ENCODE measurements at regions not wholly inside any gene's neighbourhood (a gene's known extent, or its start where the extent isn't known, plus 50 kb on each side); places are given as distances from the start of the nearest gene placed in this dataset.

GRCh38 chr13:111558700-111559088 lies 238.3 kb downstream of the TEX29 start:
- H3K4me3 ChIP-seq (ENCODE audit: low read depth, low read length), result no peak overlapping the region
- TF ChIP-seq CTCF (IDR thresholded peaks at IDR 0.05; ENCODE audit: low read depth, low read length), result no peak

GRCh38 chr13:111559612-111560403 lies 239.4 kb downstream of the TEX29 start:
- no peak for TF ChIP-seq CTCF (IDR thresholded peaks at IDR 0.05; ENCODE audit: low read depth, low read length)
- H3K4me3 ChIP-seq (ENCODE audit: low read depth, low read length), result no peak overlapping the region

- TF ChIP-seq CTCF (IDR thresholded peaks at IDR 0.05; ENCODE audit: low read depth, low read length), result no peak
These were observed 240.8 kb downstream of the TEX29 start for GRCh38 chr13:111561091-111561781.

GRCh38 chr13:111562716-111563115 lies 242.3 kb downstream of the TEX29 start:
- TF ChIP-seq CTCF (IDR thresholded peaks at IDR 0.05; ENCODE audit: low read depth, low read length), result no peak

More at GRCh38 chr13:111561091-111561781, 240.8 kb downstream of the TEX29 start:
- no peak overlapping the region for H3K4me3 ChIP-seq (ENCODE audit: low read depth, low read length)

GRCh38 chr13:111564606-111565005 lies 244.2 kb downstream of the TEX29 start:
- no peak for TF ChIP-seq CTCF (IDR thresholded peaks at IDR 0.05; ENCODE audit: low read depth, low read length)
- no peak overlapping the region for H3K4me3 ChIP-seq (ENCODE audit: low read depth, low read length)

More at GRCh38 chr13:111562716-111563115, 242.3 kb downstream of the TEX29 start:
- no peak overlapping the region for H3K4me3 ChIP-seq (ENCODE audit: low read depth, low read length)

- TF ChIP-seq CTCF (IDR thresholded peaks at IDR 0.05; ENCODE audit: low read depth, low read length), result no peak
- no peak overlapping the region for H3K4me3 ChIP-seq (ENCODE audit: low read depth, low read length)
These were observed 245.0 kb downstream of the TEX29 start for GRCh38 chr13:111565400-111565799.

GRCh38 chr13:111566567-111566966 lies 246.1 kb downstream of the TEX29 start:
- no peak for TF ChIP-seq CTCF (IDR thresholded peaks at IDR 0.05; ENCODE audit: low read depth, low read length)
- H3K4me3 ChIP-seq (ENCODE audit: low read depth, low read length), result no peak overlapping the region

All from WI38 (cell line).